ENCODE measurements at regions not wholly inside any gene's neighbourhood (a gene's known extent, or its start where the extent isn't known, plus 50 kb on each side); places are given as distances from the start of the nearest gene placed in this dataset.

DNA sequence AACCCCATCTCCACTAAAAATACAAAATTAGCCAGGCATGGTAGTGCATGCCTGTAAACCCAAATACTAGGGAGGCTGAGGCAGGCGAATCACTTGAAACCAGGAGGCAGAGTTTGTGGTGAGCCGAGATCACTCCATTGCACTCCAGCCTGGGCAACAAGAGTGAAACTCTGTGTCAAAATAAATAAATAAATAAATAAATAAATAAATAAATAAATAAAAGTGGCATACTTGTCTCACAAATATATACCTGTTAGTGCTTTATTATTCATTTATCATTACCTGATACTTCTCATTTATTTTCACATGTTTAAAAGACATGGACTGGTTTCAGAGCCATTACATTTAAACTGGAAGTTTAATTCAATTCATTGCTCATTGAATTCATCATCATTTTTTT, 491.4 kb upstream of the CDH7 start:
- DNase-seq (ENCODE audit: low spot score in 2 of 2) (no peak), ATAC-seq (replicated peaks; ENCODE audit: extremely low read depth, poor library complexity, severe bottlenecking) (no peak)
- H3K4me1 Mint-ChIP-seq = no peaks in the 10 kb centered on the region
- H3K27me3 Mint-ChIP-seq = no peaks in the 10 kb centered on the region
- no peak overlapping the region for H3K4me3 Mint-ChIP-seq
- H3K36me3 Mint-ChIP-seq (ENCODE audit: insufficient read depth) = no peaks in the 10 kb centered on the region
- no peak overlapping the region for H3K27ac Mint-ChIP-seq (ENCODE audit: low read depth)
- H3K9me3 Mint-ChIP-seq = peaks cover 13% of the 10 kb centered on the region

DNA sequence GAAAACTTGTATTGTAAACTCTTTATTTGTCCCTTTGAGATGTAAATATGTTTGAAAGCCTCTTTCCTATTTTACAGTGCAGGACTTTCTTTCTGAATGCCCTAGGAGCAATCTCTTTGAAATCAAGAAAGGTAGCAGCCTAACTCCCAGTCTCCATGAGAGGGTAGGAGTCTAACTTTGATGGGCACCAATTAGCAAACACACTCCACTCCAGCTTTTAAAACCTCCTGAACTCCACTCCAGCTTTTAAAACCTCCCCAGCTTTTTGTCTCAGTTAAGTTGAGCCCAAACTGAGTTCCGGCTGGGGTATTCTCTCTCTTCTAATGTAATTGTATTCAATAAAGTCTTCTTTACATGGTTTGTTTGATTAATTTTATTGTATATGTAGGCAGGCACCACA, 493.7 kb upstream of the CDH7 start:
- Mint-ChIP-seq H3K4me1 (no peaks in the 10 kb centered on the region), H3K9me3 (peaks cover 7% of the 10 kb centered on the region), H3K4me3 (no peak overlapping the region), H3K27me3 (no peaks in the 10 kb centered on the region), H3K36me3 (ENCODE audit: insufficient read depth) (no peaks in the 10 kb centered on the region), H3K27ac (ENCODE audit: low read depth) (no peak overlapping the region)
- no peak for DNase-seq (ENCODE audit: low spot score in 2 of 2)
- no peak for ATAC-seq (replicated peaks; ENCODE audit: extremely low read depth, poor library complexity, severe bottlenecking)

- Mint-ChIP-seq H3K27me3 (no peaks in the 10 kb centered on the region), H3K36me3 (ENCODE audit: insufficient read depth) (no peaks in the 10 kb centered on the region), H3K9me3 (peaks cover 7% of the 10 kb centered on the region), H3K27ac (ENCODE audit: low read depth) (no peak overlapping the region), H3K4me1 (no peaks in the 10 kb centered on the region), H3K4me3 (no peak overlapping the region)
- ATAC-seq (replicated peaks; ENCODE audit: extremely low read depth, poor library complexity, severe bottlenecking) (no peak), DNase-seq (ENCODE audit: low spot score in 2 of 2) (no peak)
Measured at GRCh38 chr18:65255417-65255816, 495.4 kb upstream of the CDH7 start.

DNA sequence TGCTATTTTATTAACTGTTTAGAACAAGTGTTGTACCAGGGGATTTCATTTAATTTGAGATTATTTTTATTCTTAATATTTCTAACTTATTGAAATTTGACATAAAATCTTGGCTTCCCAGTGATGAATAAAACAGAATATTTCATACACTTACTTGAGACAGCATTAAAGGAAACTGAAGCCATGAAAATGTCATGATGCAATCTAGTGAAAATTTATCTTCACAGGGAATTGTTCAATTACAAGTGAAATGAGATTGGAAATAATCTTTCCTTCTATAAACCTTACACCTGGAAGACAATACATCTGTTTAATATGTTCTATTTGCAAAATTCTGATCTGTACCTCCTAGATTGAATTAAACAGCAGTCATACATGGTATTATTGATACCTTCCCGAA, 511.0 kb upstream of the CDH7 start:
- H3K27me3 Mint-ChIP-seq = no peaks in the 10 kb centered on the region
- H3K36me3 Mint-ChIP-seq (ENCODE audit: insufficient read depth) = no peaks in the 10 kb centered on the region
- no peak overlapping the region for H3K27ac Mint-ChIP-seq (ENCODE audit: low read depth)
- H3K4me1 Mint-ChIP-seq = no peaks in the 10 kb centered on the region
- ATAC-seq (replicated peaks; ENCODE audit: extremely low read depth, poor library complexity, severe bottlenecking) (no peak), DNase-seq (ENCODE audit: low spot score in 2 of 2) (no peak)
- peaks cover 19% of the 10 kb centered on the region for H3K9me3 Mint-ChIP-seq
- H3K4me3 Mint-ChIP-seq = no peak overlapping the region

DNA sequence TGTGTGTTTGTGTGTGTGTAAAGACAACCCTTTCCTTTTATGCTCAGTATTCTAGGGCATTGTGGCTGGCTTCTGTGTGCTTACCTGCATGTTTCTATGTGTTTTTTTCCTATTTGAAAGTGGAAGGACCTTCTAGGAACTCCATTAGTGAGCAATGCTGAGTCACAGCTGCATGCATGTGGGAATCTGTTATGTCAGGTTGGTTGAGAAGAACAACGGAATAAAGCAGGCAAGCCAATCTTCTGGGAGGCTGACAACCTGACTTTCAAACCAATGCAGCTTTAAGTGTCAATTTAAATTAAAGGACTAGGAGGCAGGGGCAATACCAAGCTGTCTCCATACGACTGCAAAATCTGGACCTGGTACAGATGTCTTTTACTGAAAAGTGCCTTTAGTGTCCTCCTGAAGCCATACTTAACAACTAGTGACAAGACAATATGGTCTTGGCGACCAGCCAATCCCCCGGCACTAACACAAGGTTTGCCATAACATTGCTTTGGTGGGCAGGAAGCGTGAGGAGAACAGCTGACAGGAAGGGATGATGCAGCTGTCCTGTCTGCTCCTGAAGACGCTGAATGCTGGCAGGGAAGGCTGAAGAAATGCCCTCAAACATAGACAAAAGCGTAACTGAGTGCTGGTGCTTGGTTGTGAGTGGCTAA, 514.7 kb upstream of the CDH7 start:
- Mint-ChIP-seq H3K4me1 (no peaks in the 10 kb centered on the region), H3K36me3 (ENCODE audit: insufficient read depth) (no peaks in the 10 kb centered on the region), H3K27me3 (no peaks in the 10 kb centered on the region), H3K9me3 (peaks cover 21% of the 10 kb centered on the region), H3K4me3 (no peak overlapping the region), H3K27ac (ENCODE audit: low read depth) (no peak overlapping the region)
- ATAC-seq (replicated peaks; ENCODE audit: extremely low read depth, poor library complexity, severe bottlenecking) (no peak), DNase-seq (ENCODE audit: low spot score in 2 of 2) (no peak)

GRCh38 chr18:65230311-65230710, 520.5 kb upstream of the CDH7 start:
- Mint-ChIP-seq H3K4me3 (no peak overlapping the region), H3K36me3 (ENCODE audit: insufficient read depth) (no peaks in the 10 kb centered on the region), H3K4me1 (no peaks in the 10 kb centered on the region), H3K27ac (ENCODE audit: low read depth) (no peak overlapping the region), H3K27me3 (no peaks in the 10 kb centered on the region), H3K9me3 (peaks cover 14% of the 10 kb centered on the region)
- DNase-seq (ENCODE audit: low spot score in 2 of 2) = no peak
- no peak for ATAC-seq (replicated peaks; ENCODE audit: extremely low read depth, poor library complexity, severe bottlenecking)

GRCh38 chr18:65227970-65228369, 522.8 kb upstream of the CDH7 start:
- no peaks in the 10 kb centered on the region for H3K27me3 Mint-ChIP-seq
- peaks cover 14% of the 10 kb centered on the region for H3K9me3 Mint-ChIP-seq
- DNase-seq (ENCODE audit: low spot score in 2 of 2) (no peak), ATAC-seq (replicated peaks; ENCODE audit: extremely low read depth, poor library complexity, severe bottlenecking) (no peak)
- H3K4me1 Mint-ChIP-seq = no peaks in the 10 kb centered on the region
- H3K36me3 Mint-ChIP-seq (ENCODE audit: insufficient read depth) = no peaks in the 10 kb centered on the region
- H3K27ac Mint-ChIP-seq (ENCODE audit: low read depth) = no peak overlapping the region
- H3K4me3 Mint-ChIP-seq = no peak overlapping the region

GRCh38 chr18:65221736-65222135, 529.1 kb upstream of the CDH7 start:
- H3K4me1 Mint-ChIP-seq = no peaks in the 10 kb centered on the region
- DNase-seq (ENCODE audit: low spot score in 2 of 2) (no peak), ATAC-seq (replicated peaks; ENCODE audit: extremely low read depth, poor library complexity, severe bottlenecking) (no peak)
- no peak overlapping the region for H3K27ac Mint-ChIP-seq (ENCODE audit: low read depth)
- H3K36me3 Mint-ChIP-seq (ENCODE audit: insufficient read depth) = no peaks in the 10 kb centered on the region
- H3K4me3 Mint-ChIP-seq = no peak overlapping the region
- H3K27me3 Mint-ChIP-seq = no peaks in the 10 kb centered on the region
- H3K9me3 Mint-ChIP-seq = peaks cover 18% of the 10 kb centered on the region

- ATAC-seq (replicated peaks; ENCODE audit: extremely low read depth, poor library complexity, severe bottlenecking) = no peak
- H3K9me3 Mint-ChIP-seq = peaks cover 19% of the 10 kb centered on the region
- no peaks in the 10 kb centered on the region for H3K4me1 Mint-ChIP-seq
- no peaks in the 10 kb centered on the region for H3K27me3 Mint-ChIP-seq
- DNase-seq (ENCODE audit: low spot score in 2 of 2) = no peak
- no peak overlapping the region for H3K27ac Mint-ChIP-seq (ENCODE audit: low read depth)
- H3K4me3 Mint-ChIP-seq = no peak overlapping the region
- no peaks in the 10 kb centered on the region for H3K36me3 Mint-ChIP-seq (ENCODE audit: insufficient read depth)
Measured at GRCh38 chr18:65221115-65221514, 529.7 kb upstream of the CDH7 start.

GRCh38 chr18:65215865-65216466, 534.8 kb upstream of the CDH7 start:
- H3K27me3 Mint-ChIP-seq = no peaks in the 10 kb centered on the region
- peaks cover 24% of the 10 kb centered on the region for H3K9me3 Mint-ChIP-seq

DNA sequence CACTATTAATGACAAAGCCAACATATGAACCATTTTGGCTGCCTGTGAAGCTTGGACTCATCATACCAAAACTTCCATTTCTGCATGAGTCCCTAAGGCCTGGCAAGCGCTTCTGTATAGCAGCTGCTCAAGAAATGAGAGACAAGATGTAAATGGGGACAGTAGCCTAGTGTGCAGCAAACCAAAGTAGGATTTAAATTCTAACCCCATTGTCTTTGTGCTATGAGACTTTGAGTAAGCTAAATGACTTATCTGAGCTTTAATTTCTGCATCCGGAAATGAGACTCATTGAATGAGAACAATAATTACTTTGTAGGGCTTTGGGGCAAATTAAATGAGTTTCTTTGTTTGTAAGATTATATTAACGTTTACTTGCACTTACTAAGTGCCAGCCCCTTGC, 536.4 kb upstream of the CDH7 start:
- DNase-seq (ENCODE audit: low spot score in 2 of 2) (no peak), ATAC-seq (replicated peaks; ENCODE audit: extremely low read depth, poor library complexity, severe bottlenecking) (no peak)
- Mint-ChIP-seq H3K9me3 (peaks cover 28% of the 10 kb centered on the region), H3K27ac (ENCODE audit: low read depth) (no peak overlapping the region), H3K27me3 (no peaks in the 10 kb centered on the region), H3K4me1 (no peaks in the 10 kb centered on the region), H3K4me3 (no peak overlapping the region), H3K36me3 (ENCODE audit: insufficient read depth) (no peaks in the 10 kb centered on the region)

More at GRCh38 chr18:65215865-65216466, 534.8 kb upstream of the CDH7 start:
- Mint-ChIP-seq H3K4me1 (no peaks in the 10 kb centered on the region), H3K36me3 (ENCODE audit: insufficient read depth) (no peaks in the 10 kb centered on the region), H3K27ac (ENCODE audit: low read depth) (no peak overlapping the region), H3K4me3 (no peak overlapping the region)
- no peak for DNase-seq (ENCODE audit: low spot score in 2 of 2)
- no peak for ATAC-seq (replicated peaks; ENCODE audit: extremely low read depth, poor library complexity, severe bottlenecking)

DNA sequence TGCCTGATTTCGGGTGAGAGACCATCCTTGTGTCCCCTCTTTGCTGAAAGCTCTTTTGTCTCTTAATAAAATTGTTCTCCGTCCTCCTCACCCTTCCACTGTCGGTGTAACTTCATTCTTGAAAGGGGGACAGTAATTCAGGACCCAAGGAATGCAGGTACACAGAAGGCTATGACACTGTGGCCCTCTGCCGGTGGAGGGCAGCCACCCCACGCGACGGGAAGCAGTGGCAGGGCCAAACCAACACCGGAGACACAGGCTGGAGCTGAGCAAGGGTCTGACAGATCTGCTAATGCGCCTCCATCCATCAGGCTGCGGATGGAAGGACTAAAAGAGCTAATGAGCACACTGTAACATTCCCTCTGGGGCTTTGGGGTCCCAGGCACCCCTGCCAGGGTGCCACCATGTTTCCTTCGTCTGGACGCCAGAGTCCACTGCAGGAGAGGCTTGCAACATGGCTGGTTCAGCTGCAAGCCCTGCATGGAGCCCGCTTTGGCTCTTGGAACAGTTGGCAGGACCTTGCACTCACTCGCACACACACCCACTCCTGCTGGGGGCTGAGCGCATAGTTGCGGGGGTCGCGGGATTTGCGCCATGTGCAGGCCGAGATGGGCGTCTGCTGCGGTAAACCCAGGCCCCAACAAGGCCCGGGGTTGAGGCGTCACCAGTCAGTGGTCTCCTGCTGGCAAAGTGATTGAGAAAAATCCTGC, 544.1 kb upstream of the CDH7 start:
- ATAC-seq (replicated peaks; ENCODE audit: extremely low read depth, poor library complexity, severe bottlenecking) (no peak), DNase-seq (ENCODE audit: low spot score in 2 of 2) (no peak)
- H3K27me3 Mint-ChIP-seq = no peaks in the 10 kb centered on the region
- H3K27ac Mint-ChIP-seq (ENCODE audit: low read depth) = no peak overlapping the region
- H3K4me1 Mint-ChIP-seq = no peaks in the 10 kb centered on the region
- H3K36me3 Mint-ChIP-seq (ENCODE audit: insufficient read depth) = no peaks in the 10 kb centered on the region
- H3K4me3 Mint-ChIP-seq = no peak overlapping the region
- H3K9me3 Mint-ChIP-seq = peaks cover 26% of the 10 kb centered on the region

- DNase-seq (ENCODE audit: low spot score in 2 of 2) = no peak
- H3K4me1 Mint-ChIP-seq = no peaks in the 10 kb centered on the region
- peaks cover 33% of the 10 kb centered on the region for H3K9me3 Mint-ChIP-seq
- H3K27me3 Mint-ChIP-seq = no peaks in the 10 kb centered on the region
- no peak for ATAC-seq (replicated peaks; ENCODE audit: extremely low read depth, poor library complexity, severe bottlenecking)
- no peak overlapping the region for H3K27ac Mint-ChIP-seq (ENCODE audit: low read depth)
- H3K36me3 Mint-ChIP-seq (ENCODE audit: insufficient read depth) = no peaks in the 10 kb centered on the region
- no peak overlapping the region for H3K4me3 Mint-ChIP-seq
Measured at GRCh38 chr18:65202091-65202490, 548.7 kb upstream of the CDH7 start.
